HCT116 (cell line): ENCODE measurements at regions not wholly inside any gene's neighbourhood (a gene's known extent, or its start where the extent isn't known, plus 50 kb on each side); places are given as distances from the start of the nearest gene placed in this dataset.

Experiments used
- ATAC-seq: fragments of 200-7000 bp; cut with Tn5 transposase; 2 replicates; pipeline ENCODE4 v1.9.1; 2020; ENCODE audit warnings: mild to moderate bottlenecking, moderate library complexity
- BruUV-seq: library from RNA; stranded (reverse); fragments of 400-500 nt; replicated peaks from 2 replicates; lab custom pipeline; 2021; lab: Mats Ljungman, UMichigan
- CTCF ChIA-PET: fragments of 300-600 bp; sonication (Branson Sonifier 250); formaldehyde crosslinking; loops from one replicate; lab custom pipeline; 2021; ENCODE audit warnings: antibody characterized with exemption; lab: Charles Lee
- POLR2A ChIA-PET: fragments of 300-600, 350-600 bp; sonication (Branson Sonifier 250); formaldehyde crosslinking; loops from one replicate; lab custom pipeline; 2021; ENCODE audit warnings: antibody characterized with exemption; lab: Charles Lee
- RAD21 ChIA-PET, 2 experiments: fragments of 300-600 bp; sonication (Branson Sonifier 250); formaldehyde crosslinking; loops; one replicate each; lab custom pipeline; 2023; ENCODE audit warnings: low total read pairs in 2 of 2; ENCODE audit not compliant: uncharacterized antibody in 2 of 2, unreplicated experiment in 2 of 2, low non-redundant PET in 1 of 2; lab: Charles Lee
- DNase-seq: peaks from one replicate; pipeline ENCODE4 v3.0.0-alpha.2; 2010; ENCODE audit warnings: low read depth, low spot score
- H2AFZ ChIP-seq: fragments of 200-600 bp; shearing (Covaris generic), sonication (generic); 2 replicates; pipeline ENCODE4 v1.6.1; 2017; ENCODE audit warnings: low read depth, mixed run types, mixed read lengths, antibody characterized with exemption, low read length; ENCODE audit not compliant: poor library complexity, severe bottlenecking
- H3K27ac ChIP-seq: 2 replicates; pipeline ENCODE4 v1.5.1; 2012; ENCODE audit warnings: low read depth, low read length
- H3K27me3 ChIP-seq: fragments of 200-600 bp; sonication (generic); 2 replicates; pipeline ENCODE4 v1.6.1; 2016; ENCODE audit warnings: mixed run types, low read length, mixed read lengths; ENCODE audit not compliant: insufficient read depth
- H3K36me3 ChIP-seq, 2 experiments: fragments of 200-500 bp in 1 of 2; fragments of 200-600 bp in 1 of 2; sonication (Bioruptor generic) in 1 of 2; sonication (generic) in 1 of 2; 2 replicates each; pipeline versions ENCODE4 v1.5.1 to v1.6.1; 2014 to 2016; ENCODE audit warnings: low read length in 2 of 2, inconsistent platforms in 1 of 2, mixed read lengths in 1 of 2, mixed run types in 1 of 2; ENCODE audit not compliant: insufficient read depth in 2 of 2, control insufficient read depth in 1 of 2
- H3K4me1 ChIP-seq, 2 experiments: fragments of 200-600 bp in 1 of 2; sonication (generic) in 1 of 2; 2 replicates each; pipeline versions ENCODE4 v1.5.1 to v1.6.1; 2012 to 2017; ENCODE audit warnings: low read length in 2 of 2, inconsistent platforms in 1 of 2, mild to moderate bottlenecking in 1 of 2, mixed read lengths in 1 of 2, mixed run types in 1 of 2, moderate library complexity in 1 of 2; ENCODE audit not compliant: insufficient read depth in 2 of 2, control insufficient read depth in 1 of 2
- H3K4me2 ChIP-seq: fragments of 200-600 bp; sonication (generic); 2 replicates; pipeline ENCODE4 v1.6.1; 2017; ENCODE audit warnings: mixed run types, low read length, mixed read lengths
- H3K4me3 ChIP-seq, 2 experiments: fragments of 200-600 bp in 1 of 2; sonication (generic) in 1 of 2; replicated peaks in 1 of 2; 2 replicates each; pipeline ENCODE4 v1.5.1; 2011 to 2016; ENCODE audit warnings: low read length in 2 of 2, control low read depth in 1 of 2, low read depth in 1 of 2, mild to moderate bottlenecking in 1 of 2, mixed read lengths in 1 of 2, mixed run types in 1 of 2
- H3K79me2 ChIP-seq: fragments of 200-600 bp; sonication (generic); 2 replicates; pipeline ENCODE4 v1.6.1; 2017; ENCODE audit warnings: mild to moderate bottlenecking, mixed run types, low read length, moderate library complexity, mixed read lengths; ENCODE audit not compliant: insufficient read depth
- H3K9ac ChIP-seq: fragments of 200-600 bp; sonication (generic); 2 replicates; pipeline ENCODE4 v1.6.1; 2016; ENCODE audit warnings: low read length, mixed read lengths
- H3K9me2 ChIP-seq: fragments of 200-600 bp; sonication (generic), shearing (Covaris generic); 2 replicates; pipeline ENCODE4 v1.6.1; 2017; ENCODE audit warnings: mixed run types, mild to moderate bottlenecking, moderate library complexity; ENCODE audit not compliant: insufficient read depth
- H3K9me3 ChIP-seq, 2 experiments: fragments of 200-500 bp in 1 of 2; fragments of 200-600 bp in 1 of 2; sonication (Bioruptor generic) in 1 of 2; sonication (generic) in 1 of 2; 2 replicates each; pipeline ENCODE4 v1.6.1; 2014 to 2017; ENCODE audit warnings: low read length in 2 of 2, mixed read lengths in 2 of 2, inconsistent platforms in 1 of 2, low read depth in 1 of 2, mild to moderate bottlenecking in 1 of 2, mixed run types in 1 of 2, moderate library complexity in 1 of 2; ENCODE audit not compliant: control insufficient read depth in 1 of 2, insufficient read depth in 1 of 2
- H4K20me1 ChIP-seq: fragments of 200-600 bp; sonication (generic), shearing (Covaris generic); 2 replicates; pipeline ENCODE4 v1.6.1; 2017; ENCODE audit warnings: mixed run types, mild to moderate bottlenecking, moderate library complexity; ENCODE audit not compliant: insufficient read depth
- CEBPB ChIP-seq: IDR thresholded peaks from 2 replicates; pipeline ENCODE4 v1.6.1; 2012; ENCODE audit warnings: low read depth
- CTCF ChIP-seq, 3 experiments: fragments of 200-600 bp in 1 of 3; sonication (generic) in 1 of 3; IDR thresholded peaks in 2 of 3; conservative IDR thresholded peaks in 1 of 3; 2 replicates each; pipeline ENCODE4 v1.5.1; 2012 to 2017; ENCODE audit warnings: low read depth in 2 of 3, low read length in 2 of 3, antibody characterized with exemption in 1 of 3, borderline replicate concordance in 1 of 3, control low read depth in 1 of 3, mild to moderate bottlenecking in 1 of 3, mixed read lengths in 1 of 3, mixed run types in 1 of 3, moderate library complexity in 1 of 3; ENCODE audit not compliant: insufficient read depth in 1 of 3
- ELF1 ChIP-seq: IDR thresholded peaks from 2 replicates; pipeline ENCODE4 v1.6.1; 2012; ENCODE audit warnings: low read depth, borderline replicate concordance
- EZH2phosphoT487 ChIP-seq: fragments of 200-600 bp; IDR thresholded peaks from 2 replicates; pipeline ENCODE4 v1.6.1; 2018; ENCODE audit warnings: antibody characterized with exemption, borderline replicate concordance
- POLR2A ChIP-seq: IDR thresholded peaks from 2 replicates; pipeline ENCODE4 v1.7.0; 2011; ENCODE audit warnings: borderline replicate concordance; ENCODE audit not compliant: insufficient read depth, insufficient read length; ENCODE audit errors: extremely low read depth
- POLR2AphosphoS5 ChIP-seq: IDR thresholded peaks from 2 replicates; pipeline ENCODE4 v1.6.1; 2011; ENCODE audit warnings: mild to moderate bottlenecking, low read depth, low read length, moderate library complexity
- RAD21 ChIP-seq: IDR thresholded peaks from 2 replicates; pipeline ENCODE4 v1.6.1; 2012; ENCODE audit warnings: low read depth, mild to moderate bottlenecking
- SIN3A ChIP-seq: IDR thresholded peaks from 2 replicates; pipeline ENCODE4 v1.6.1; 2012; ENCODE audit warnings: low read depth
- TCF7L2 ChIP-seq: IDR thresholded peaks from 2 replicates; pipeline ENCODE4 v1.7.0; 2011; ENCODE audit warnings: borderline replicate concordance, inconsistent platforms; ENCODE audit not compliant: insufficient read depth, insufficient read length; ENCODE audit errors: extremely low read depth
- intact Hi-C: fragments of 100-400 bp; cut with micrococcal nuclease; formaldehyde crosslinking; loops from 2 replicates; pipeline ENCODE4 v1.10.0; 2022

DNA sequence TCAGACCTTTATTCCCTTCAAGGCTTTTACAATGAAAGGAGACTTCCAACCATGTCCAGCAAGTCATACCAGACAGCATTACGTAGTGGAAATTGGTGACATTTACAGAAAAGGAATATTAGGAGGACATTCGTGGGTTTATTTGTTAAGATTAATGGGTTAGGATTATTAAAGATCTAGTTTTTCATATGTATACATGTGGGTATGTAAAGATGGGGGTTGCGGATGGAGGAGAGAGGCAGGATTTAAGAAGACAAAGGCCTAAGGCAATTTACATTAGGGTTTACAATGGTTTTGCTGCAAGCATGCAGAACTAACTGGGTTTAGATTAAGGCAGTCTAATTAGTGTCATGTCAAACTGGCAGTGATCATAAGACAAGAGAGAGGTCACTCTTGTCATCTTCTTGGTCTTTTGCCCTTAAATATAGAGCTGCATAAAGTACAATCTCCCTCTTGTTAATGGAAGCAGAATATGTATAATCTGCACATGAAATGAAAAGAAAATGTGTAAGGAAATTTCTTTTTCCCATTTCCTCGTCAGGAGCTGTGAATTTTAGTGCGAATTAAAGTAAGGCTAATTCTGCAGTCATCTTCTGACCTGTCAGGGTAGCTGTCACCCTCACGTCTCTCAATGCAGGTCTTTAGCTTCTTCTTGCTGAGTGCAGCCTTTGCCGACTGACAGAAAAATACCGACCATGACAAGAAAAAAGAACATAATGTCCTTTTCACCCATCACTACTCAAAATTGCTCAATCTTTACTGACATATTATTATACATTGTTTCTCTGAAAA, 258.9 kb upstream of the MEIS2 start:
- H3K4me2 ChIP-seq: no peak overlapping the region
- H3K4me3 ChIP-seq: no peak overlapping the region
- H3K4me1 ChIP-seq: no peaks in the 10 kb centered on the region
- ChIA-PET CTCF (no interaction called here), POLR2A (no interaction called here), RAD21 (no interaction called here)
- H3K9me3 ChIP-seq: no peaks in the 10 kb centered on the region
- TF ChIP-seq CTCF (IDR thresholded peaks at IDR 0.05 in 2 of 3, conservative IDR thresholded peaks at IDR 0.05 in 1 of 3; ENCODE audit: borderline replicate concordance in 1 of 3, insufficient read depth in 1 of 3, low read depth in 2 of 3, low read length in 2 of 3): no peak
- no peak for TF ChIP-seq POLR2A
- no peak for TF ChIP-seq ELF1
- TF ChIP-seq CEBPB: no peak
- no peak for TF ChIP-seq TCF7L2
- TF ChIP-seq POLR2AphosphoS5: no peak
- no peak for TF ChIP-seq RAD21
- TF ChIP-seq EZH2phosphoT487: no peak
- TF ChIP-seq SIN3A: no peak
- intact Hi-C loops: no loop called here
- no peak overlapping the region for H2AFZ ChIP-seq
- no peak overlapping the region for H3K27ac ChIP-seq
- no peak overlapping the region for H3K9ac ChIP-seq
- BruUV-seq: no TSS peak
- H3K27me3 ChIP-seq: peaks cover 15% of the 10 kb centered on the region; the same call in 1 of the 2 replicates
- no peaks in the 10 kb centered on the region for H3K9me2 ChIP-seq
- H3K36me3 ChIP-seq: no peaks in the 10 kb centered on the region
- no peaks in the 10 kb centered on the region for H3K79me2 ChIP-seq
- ATAC-seq (no peak), DNase-seq (no peak)
- H4K20me1 ChIP-seq: no peaks in the 10 kb centered on the region
